AG04450 (cell line): ENCODE measurements at regions not wholly inside any gene's neighbourhood (a gene's known extent, or its start where the extent isn't known, plus 50 kb on each side); places are given as distances from the start of the nearest gene placed in this dataset.

Experiments
- CTCF ChIA-PET: fragments of 300-600, 350-600 bp; formaldehyde crosslinking; extraction: SDS; loops from one replicate; lab custom pipeline; 2022; ENCODE audit warnings: antibody characterized with exemption, inconsistent platforms; lab: Charles Lee
- POLR2A ChIA-PET: fragments of 350-600 bp; formaldehyde crosslinking; extraction: SDS; loops from one replicate; lab custom pipeline; 2021; ENCODE audit warnings: antibody characterized with exemption, inconsistent platforms; lab: Yijun Ruan, JAX
- DNase-seq: peaks from one replicate; pipeline ENCODE4 v3.0.0-alpha.2; 2011; ENCODE audit warnings: low read depth, low spot score
- H3K27ac ChIP-seq: one replicate; pipeline ENCODE4 v1.5.1; 2012; ENCODE audit warnings: low read depth, low read length, control low read depth
- H3K27me3 ChIP-seq: one replicate; pipeline ENCODE4 v1.6.0; 2012; ENCODE audit warnings: low read length; ENCODE audit not compliant: control insufficient read depth, insufficient read depth
- H3K4me3 ChIP-seq: 2 replicates; pipeline ENCODE4 v1.5.1; 2011; ENCODE audit warnings: mild to moderate bottlenecking, low read depth, low read length, control low read depth
- H3K9me3 ChIP-seq: 2 replicates; pipeline ENCODE4 v1.5.1; 2012; ENCODE audit warnings: low read length; ENCODE audit not compliant: control insufficient read depth, insufficient read depth
- CTCF ChIP-seq: IDR thresholded peaks from 2 replicates; pipeline ENCODE4 v1.5.1; 2011; ENCODE audit warnings: low read depth, low read length, control low read depth, inconsistent platforms

- DNase-seq: no peak
- no peak for TF ChIP-seq CTCF
- ChIA-PET POLR2A (no interaction called here), CTCF (no interaction called here)
- H3K27ac ChIP-seq: no peak overlapping the region
- no peaks in the 10 kb centered on the region for H3K27me3 ChIP-seq
- no peak overlapping the region for H3K4me3 ChIP-seq
- no peaks in the 10 kb centered on the region; the same call in 1 of the 2 replicates for H3K9me3 ChIP-seq
Observed at GRCh38 chr20:47995661-47996060, 210.4 kb upstream of the SULF2 start.

GRCh38 chr20:47993817-47994216, 208.5 kb upstream of the SULF2 start:
- Histone ChIP-seq H3K27ac (no peak overlapping the region), H3K4me3 (no peak overlapping the region), H3K27me3 (no peaks in the 10 kb centered on the region), H3K9me3 (no peaks in the 10 kb centered on the region; the same call in 1 of the 2 replicates)
- no peak for DNase-seq
- TF ChIP-seq CTCF: no peak
- ChIA-PET CTCF (no interaction called here), POLR2A (no interaction called here)

GRCh38 chr20:47993035-47993755, 207.9 kb upstream of the SULF2 start:
- no peaks in the 10 kb centered on the region for H3K27me3 ChIP-seq
- ChIA-PET POLR2A (no interaction called here), CTCF (no interaction called here)
- no peak for TF ChIP-seq CTCF
- H3K9me3 ChIP-seq: no peaks in the 10 kb centered on the region; the same call in 1 of the 2 replicates
- no peak overlapping the region for H3K27ac ChIP-seq
- H3K4me3 ChIP-seq: no peak overlapping the region
- no peak for DNase-seq

- ChIA-PET CTCF (no interaction called here), POLR2A (no interaction called here)
- TF ChIP-seq CTCF: no peak
- Histone ChIP-seq H3K9me3 (no peaks in the 10 kb centered on the region; the same call in 1 of the 2 replicates), H3K27me3 (no peaks in the 10 kb centered on the region), H3K27ac (no peak overlapping the region), H3K4me3 (no peak overlapping the region)
- no peak for DNase-seq
Observed at GRCh38 chr20:47991875-47992488, 206.7 kb upstream of the SULF2 start.

GRCh38 chr20:47990507-47991150, 205.3 kb upstream of the SULF2 start:
- Histone ChIP-seq H3K27me3 (no peaks in the 10 kb centered on the region), H3K27ac (no peak overlapping the region), H3K4me3 (no peak overlapping the region), H3K9me3 (no peaks in the 10 kb centered on the region; the same call in 1 of the 2 replicates)
- no peak for TF ChIP-seq CTCF
- ChIA-PET POLR2A (no interaction called here), CTCF (no interaction called here)
- DNase-seq: no peak
